ENCODE measurements at regions not wholly inside any gene's neighbourhood (a gene's known extent, or its start where the extent isn't known, plus 50 kb on each side); places are given as distances from the start of the nearest gene placed in this dataset.

GRCh38 chr1:79667166-79667565 lies 660.6 kb upstream of the ADGRL4 start:
- DNase-seq (ENCODE audit: low read depth in 1 of 2, low spot score in 2 of 2) (no peak), FAIRE-seq (no peak)
- H4K91ac ChIP-seq (replicated peaks; ENCODE audit: insufficient read length, low read length), result no peak overlapping the region
- H3K9ac ChIP-seq (replicated peaks in 1 of 4; ENCODE audit: extremely low read depth in 1 of 4, low read depth in 3 of 4, low read length in 3 of 4), result no peak overlapping the region
- no peak overlapping the region for H2BK120ac ChIP-seq (replicated peaks; ENCODE audit: low read depth, low read length)
- H2AFZ ChIP-seq (ENCODE audit: low read length), result no peak overlapping the region
- no peak overlapping the region for H3K4ac ChIP-seq (replicated peaks; ENCODE audit: insufficient read length, low read depth, low read length)
- no peak overlapping the region for H4K8ac ChIP-seq (ENCODE audit: extremely low read depth, insufficient read depth, low read length)
- no peaks in the 10 kb centered on the region for H3K27me3 ChIP-seq (replicated peaks in 1 of 4; ENCODE audit: control insufficient read depth in 3 of 4, extremely low read depth in 1 of 4, insufficient read depth in 3 of 4, low read length in 3 of 4)
- CTCF ChIA-PET (ENCODE audit: partially characterized antibody), result interaction anchor here (0.5 kb wide), 1 partner anchor 415 kb away, joined by 3 read pairs; no protein-coding TSS in a partner anchor
- no peak overlapping the region for H3K14ac ChIP-seq (ENCODE audit: insufficient read length)
- POLR2A ChIA-PET (ENCODE audit: partially characterized antibody), result no interaction called here
- H2BK12ac ChIP-seq (ENCODE audit: low read depth, low read length), result no peak overlapping the region
- no peak overlapping the region for H3K4me3 ChIP-seq (ENCODE audit: extremely low read depth in 1 of 4, insufficient read depth in 2 of 4, low read depth in 3 of 4, low read length in 4 of 4)
- H3K23me2 ChIP-seq (ENCODE audit: low read depth, low read length), result no peaks in the 10 kb centered on the region
- no peaks in the 10 kb centered on the region for H4K20me1 ChIP-seq (replicated peaks in 1 of 2; ENCODE audit: control insufficient read depth in 1 of 2, insufficient read depth in 2 of 2, low read length in 2 of 2)
- H3K79me2 ChIP-seq (ENCODE audit: control insufficient read depth in 1 of 2, insufficient read depth in 2 of 2, low read length in 2 of 2), result no peaks in the 10 kb centered on the region
- no peaks in the 10 kb centered on the region for H3K79me1 ChIP-seq (ENCODE audit: low read depth, low read length)
- H3K18ac ChIP-seq (ENCODE audit: extremely low read depth, low read length), result no peak overlapping the region
- H4K5ac ChIP-seq (ENCODE audit: insufficient read length, low read depth, low read length), result no peak overlapping the region
- H3K4me1 ChIP-seq (replicated peaks in 1 of 4; ENCODE audit: control insufficient read depth in 3 of 4, insufficient read depth in 4 of 4, low read length in 3 of 4), result no peaks in the 10 kb centered on the region
- no peak overlapping the region for H2AK5ac ChIP-seq (ENCODE audit: low read depth, low read length)
- H3K4me2 ChIP-seq (ENCODE audit: insufficient read depth in 1 of 2, low read depth in 2 of 2, low read length in 2 of 2), result no peak overlapping the region
- WGBS, 2 experiments (ENCODE audit: extremely low coverage in 1 of 2, insufficient coverage in 1 of 2, insufficient read length in 1 of 2, insufficient replicate concordance in 2 of 2, low coverage in 1 of 2, low lambda C conversion rate in 2 of 2, missing lambda C conversion rate in 1 of 2), result 95% methylated on average over 2 of the region's 2 CpGs; no CpG with 5 or more reads in 1 of the 2 experiments
- H3K9me3 ChIP-seq (ENCODE audit: insufficient read depth in 2 of 2, low read depth in 1 of 2, low read length in 1 of 2), result peaks cover 3 to 5% of the 10 kb centered on the region in 2 experiments
- H2BK5ac ChIP-seq (ENCODE audit: low read depth, low read length), result no peak overlapping the region
- no peak overlapping the region for H2BK20ac ChIP-seq (ENCODE audit: low read length)
- no peaks in the 10 kb centered on the region; a peak in 1 of 8 replicates for H3K36me3 ChIP-seq (ENCODE audit: control insufficient read depth in 2 of 4, insufficient read depth in 4 of 4, low read length in 3 of 4)
- H3K56ac ChIP-seq (replicated peaks; ENCODE audit: insufficient read length, low read depth, low read length), result no peak overlapping the region
- no peak overlapping the region for H2BK15ac ChIP-seq (ENCODE audit: low read length)
- no peak overlapping the region for H3K23ac ChIP-seq (ENCODE audit: insufficient read length)
- no peak overlapping the region for H3K27ac ChIP-seq (ENCODE audit: low read depth, low read length)
- TF ChIP-seq RFX5 (IDR thresholded peaks at IDR 0.05; ENCODE audit: borderline replicate concordance, low read depth, low read length) (no peak), BCL11A (IDR thresholded peaks at IDR 0.05; ENCODE audit: low read depth in 2 of 2, low read length in 2 of 2) (no peak), SP2 (IDR thresholded peaks at IDR 0.05; ENCODE audit: low read length) (no peak), ATF2 (IDR thresholded peaks at IDR 0.05; ENCODE audit: low read length) (no peak), TAF1 (IDR thresholded peaks at IDR 0.05; ENCODE audit: low read depth, low read length) (no peak), E2F6 (IDR thresholded peaks at IDR 0.05) (no peak), RXRA (IDR thresholded peaks at IDR 0.05; ENCODE audit: insufficient read depth, low read depth, low read length) (no peak), TEAD4 (IDR thresholded peaks at IDR 0.05; ENCODE audit: low read depth, low read length) (no peak), HDAC2 (IDR thresholded peaks at IDR 0.05; ENCODE audit: borderline replicate concordance in 1 of 2, low read depth in 2 of 2, low read length in 2 of 2) (no peak), TAF7 (optimal IDR thresholded peaks at IDR 0.05; ENCODE audit: borderline replicate concordance, low read depth, low read length) (no peak), PHF8 (conservative IDR thresholded peaks at IDR 0.05; ENCODE audit: low read depth, low read length) (no peak), SP4 (IDR thresholded peaks at IDR 0.05; ENCODE audit: low read length) (no peak)

Data from H1 (cell line).